ENCODE measurements at regions not wholly inside any gene's neighbourhood (a gene's known extent, or its start where the extent isn't known, plus 50 kb on each side); places are given as distances from the start of the nearest gene placed in this dataset.

DNA sequence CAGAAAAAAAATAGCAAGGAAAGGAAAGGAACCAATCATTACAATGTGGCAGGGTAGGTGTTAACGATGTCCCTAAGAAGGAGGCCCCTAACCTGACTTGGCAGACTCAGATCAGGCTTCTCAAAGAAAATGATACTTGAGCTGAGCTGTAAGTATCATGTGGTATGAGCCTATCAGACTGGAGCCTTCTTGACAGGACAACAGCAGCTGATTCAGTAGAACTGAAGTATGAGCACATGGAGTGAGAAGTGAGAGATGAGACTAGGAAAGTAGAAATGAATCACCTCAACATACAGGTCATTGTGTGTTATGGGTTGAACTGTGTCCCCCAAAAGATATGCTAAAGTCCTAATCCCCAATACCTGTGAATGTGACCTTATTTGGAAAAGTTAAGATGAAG, 66.3 kb downstream of the MTERF1 start:
- TF ChIP-seq TAF1 (IDR thresholded peaks at IDR 0.05; ENCODE audit: borderline replicate concordance, low read depth, low read length) (no peak), POLR2A (IDR thresholded peaks at IDR 0.05; ENCODE audit: low read depth, low read length) (no peak)

Measured in GM12892 (cell line).